ENCODE measurements at regions not wholly inside any gene's neighbourhood (a gene's known extent, or its start where the extent isn't known, plus 50 kb on each side); places are given as distances from the start of the nearest gene placed in this dataset.

GRCh38 chr9:11235061-11235460, 622.3 kb upstream of the PTPRD start:
- CTCF ChIA-PET = no interaction called here
- no peaks in the 10 kb centered on the region for H3K4me1 Mint-ChIP-seq
- H3K27ac Mint-ChIP-seq = no peak overlapping the region
- DNase-seq = no peak
- ATAC-seq = no peak
- no peak overlapping the region for H3K4me3 Mint-ChIP-seq
- H3K9me3 Mint-ChIP-seq (ENCODE audit: low read depth) = peaks cover 13% of the 10 kb centered on the region
- no peaks in the 10 kb centered on the region for H3K36me3 Mint-ChIP-seq
- no peaks in the 10 kb centered on the region for H3K27me3 Mint-ChIP-seq

DNA sequence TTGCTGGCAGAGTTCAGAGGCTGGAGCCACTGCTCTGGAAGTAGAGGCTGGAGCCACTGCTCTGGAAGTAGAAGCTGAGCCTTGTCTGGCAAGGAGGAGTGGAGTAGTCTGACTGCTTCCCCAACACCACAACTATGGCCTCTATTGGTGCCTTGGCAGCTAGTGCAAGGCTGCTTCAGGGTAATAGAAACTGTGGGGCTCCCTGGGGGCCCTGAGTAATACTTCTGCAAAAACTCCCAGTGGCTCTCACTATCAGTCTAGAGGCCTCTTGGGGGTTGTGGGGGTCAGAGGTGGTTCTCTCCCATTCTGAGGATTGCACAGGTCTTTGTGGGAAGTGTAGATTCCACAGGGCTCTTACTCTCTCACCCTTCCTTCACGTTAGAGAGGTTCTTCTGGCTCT, 629.0 kb upstream of the PTPRD start:
- Mint-ChIP-seq H3K4me1 (no peaks in the 10 kb centered on the region), H3K27ac (no peak overlapping the region), H3K9me3 (ENCODE audit: low read depth) (peaks cover 14% of the 10 kb centered on the region), H3K4me3 (no peak overlapping the region), H3K27me3 (no peaks in the 10 kb centered on the region), H3K36me3 (no peaks in the 10 kb centered on the region)
- DNase-seq = no peak
- CTCF ChIA-PET = no interaction called here
- ATAC-seq = no peak

GRCh38 chr9:11257992-11258391, 645.2 kb upstream of the PTPRD start:
- ATAC-seq (no peak), DNase-seq (no peak)
- Mint-ChIP-seq H3K27me3 (no peaks in the 10 kb centered on the region), H3K36me3 (no peaks in the 10 kb centered on the region), H3K27ac (no peak overlapping the region), H3K4me1 (no peaks in the 10 kb centered on the region), H3K4me3 (no peak overlapping the region), H3K9me3 (ENCODE audit: low read depth) (peaks cover 19% of the 10 kb centered on the region)
- CTCF ChIA-PET = no interaction called here

DNA sequence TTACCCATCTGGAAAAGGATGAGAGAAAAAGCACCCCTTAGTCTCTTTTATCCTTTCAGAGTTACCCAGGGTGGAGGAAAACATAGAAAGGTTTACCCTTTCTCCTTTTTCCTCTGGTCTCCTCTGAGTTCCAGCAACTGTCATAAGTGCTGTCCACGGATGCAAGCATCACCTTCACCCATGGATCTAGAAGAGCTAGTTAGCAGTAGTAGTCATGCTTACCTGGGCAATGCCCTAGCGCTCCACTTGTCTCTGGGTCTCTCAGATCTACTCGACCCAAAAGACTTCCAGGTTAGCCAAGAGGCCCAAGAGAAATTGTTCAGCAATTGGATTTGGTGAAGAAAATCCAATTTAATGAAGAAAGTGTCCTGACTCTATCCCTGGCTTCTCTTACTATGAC, 656.2 kb upstream of the PTPRD start:
- no peaks in the 10 kb centered on the region for H3K4me1 Mint-ChIP-seq

GRCh38 chr9:11275158-11275695, 662.4 kb upstream of the PTPRD start:
- no peaks in the 10 kb centered on the region for H3K4me1 Mint-ChIP-seq
- DNase-seq (no peak), ATAC-seq (no peak)
- H3K4me3 Mint-ChIP-seq = no peak overlapping the region
- peaks cover 6% of the 10 kb centered on the region for H3K9me3 Mint-ChIP-seq (ENCODE audit: low read depth)
- no peaks in the 10 kb centered on the region for H3K27me3 Mint-ChIP-seq
- H3K27ac Mint-ChIP-seq = no peak overlapping the region
- CTCF ChIA-PET = no interaction called here
- H3K36me3 Mint-ChIP-seq = no peaks in the 10 kb centered on the region

More for the DNA sequence above, 656.2 kb upstream of the PTPRD start:
- DNase-seq = no peak
- CTCF ChIA-PET = no interaction called here
- Mint-ChIP-seq H3K36me3 (no peaks in the 10 kb centered on the region), H3K27ac (no peak overlapping the region), H3K4me3 (no peak overlapping the region), H3K9me3 (ENCODE audit: low read depth) (peaks cover 7% of the 10 kb centered on the region), H3K27me3 (no peaks in the 10 kb centered on the region)
- ATAC-seq = no peak

DNA sequence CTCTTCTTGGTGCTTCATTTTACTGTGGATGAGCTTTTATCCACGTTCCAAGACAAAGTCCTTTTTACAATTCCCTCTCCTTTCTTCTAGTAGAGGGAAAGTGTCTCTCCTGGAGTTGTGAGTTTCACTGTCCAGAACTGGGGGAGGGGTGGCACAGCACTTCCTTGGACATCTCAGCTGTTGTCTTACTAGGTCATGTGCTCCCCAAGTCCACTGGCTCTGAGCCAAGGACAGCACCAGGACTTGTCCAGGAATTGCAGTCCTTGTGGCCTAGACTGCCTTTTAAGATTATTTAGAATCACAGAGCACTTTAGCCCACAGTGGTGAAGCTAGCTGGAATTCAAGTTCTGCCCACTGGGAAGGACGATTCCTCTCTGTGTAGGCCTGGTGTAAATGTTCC, 700.2 kb upstream of the PTPRD start:
- ATAC-seq (no peak), DNase-seq (no peak)
- Mint-ChIP-seq H3K27ac (no peak overlapping the region), H3K36me3 (no peaks in the 10 kb centered on the region), H3K4me1 (no peaks in the 10 kb centered on the region), H3K27me3 (no peaks in the 10 kb centered on the region), H3K4me3 (no peak overlapping the region), H3K9me3 (ENCODE audit: low read depth) (peaks cover 5% of the 10 kb centered on the region)
- CTCF ChIA-PET = no interaction called here

- DNase-seq = no peak
- CTCF ChIA-PET = no interaction called here
- Mint-ChIP-seq H3K4me1 (no peaks in the 10 kb centered on the region), H3K27ac (no peak overlapping the region), H3K4me3 (no peak overlapping the region), H3K36me3 (no peaks in the 10 kb centered on the region), H3K27me3 (no peaks in the 10 kb centered on the region), H3K9me3 (ENCODE audit: low read depth) (peaks cover 3% of the 10 kb centered on the region)
- ATAC-seq = no peak
Observed at GRCh38 chr9:11318946-11319345, 706.1 kb upstream of the PTPRD start.

GRCh38 chr9:11319538-11319937, 706.7 kb upstream of the PTPRD start:
- DNase-seq (no peak), ATAC-seq (no peak)
- Mint-ChIP-seq H3K9me3 (ENCODE audit: low read depth) (peaks cover 3% of the 10 kb centered on the region), H3K4me3 (no peak overlapping the region), H3K27me3 (no peaks in the 10 kb centered on the region), H3K36me3 (no peaks in the 10 kb centered on the region), H3K4me1 (no peaks in the 10 kb centered on the region), H3K27ac (no peak overlapping the region)
- CTCF ChIA-PET = no interaction called here

GRCh38 chr9:11320989-11321388, 708.2 kb upstream of the PTPRD start:
- no peaks in the 10 kb centered on the region for H3K36me3 Mint-ChIP-seq
- DNase-seq (no peak), ATAC-seq (no peak)
- no peaks in the 10 kb centered on the region for H3K9me3 Mint-ChIP-seq (ENCODE audit: low read depth)
- CTCF ChIA-PET = no interaction called here
- no peak overlapping the region for H3K4me3 Mint-ChIP-seq
- no peaks in the 10 kb centered on the region for H3K27me3 Mint-ChIP-seq
- no peaks in the 10 kb centered on the region for H3K4me1 Mint-ChIP-seq
- H3K27ac Mint-ChIP-seq = no peak overlapping the region

DNA sequence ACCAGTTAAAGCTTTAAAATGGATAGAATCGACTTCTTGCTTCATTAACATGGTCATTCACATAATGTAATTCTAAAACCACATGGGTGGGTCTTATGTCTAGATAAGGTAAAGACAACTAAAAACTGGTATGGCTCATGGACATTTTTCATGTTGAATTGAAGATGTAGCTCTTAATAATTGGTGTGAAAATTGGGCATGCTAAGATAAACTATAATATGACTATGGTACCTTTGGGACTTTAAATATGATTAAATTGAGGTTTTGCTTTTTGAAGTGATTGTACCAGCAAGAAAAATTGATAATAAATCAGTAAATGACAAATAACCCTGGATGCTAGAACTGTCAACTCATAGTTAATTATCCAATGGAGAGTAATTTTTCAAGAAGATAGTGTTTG, 710.7 kb upstream of the PTPRD start:
- CTCF ChIA-PET = no interaction called here
- no peak for DNase-seq
- H3K9me3 Mint-ChIP-seq (ENCODE audit: low read depth) = no peaks in the 10 kb centered on the region
- no peak overlapping the region for H3K4me3 Mint-ChIP-seq
- H3K27ac Mint-ChIP-seq = no peak overlapping the region
- H3K27me3 Mint-ChIP-seq = no peaks in the 10 kb centered on the region
- H3K4me1 Mint-ChIP-seq = no peaks in the 10 kb centered on the region
- no peak for ATAC-seq
- no peaks in the 10 kb centered on the region for H3K36me3 Mint-ChIP-seq

DNA sequence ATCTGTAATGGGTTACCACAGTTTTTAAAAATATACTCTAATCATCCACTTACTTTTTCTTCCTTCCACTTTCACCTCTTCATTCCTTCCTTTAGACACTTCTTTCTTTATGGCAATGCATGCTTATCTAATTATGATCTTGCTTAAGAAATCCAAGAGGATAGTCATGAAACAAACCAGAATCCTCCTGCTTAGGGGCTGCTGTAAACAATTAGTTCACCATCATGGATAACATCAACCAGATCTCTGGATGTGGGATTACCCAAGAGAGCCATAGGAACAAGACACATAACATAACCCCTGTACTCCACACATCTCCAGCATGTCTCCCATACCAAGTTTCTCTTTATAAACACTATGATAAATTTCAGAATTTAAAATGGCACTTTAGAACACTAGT, 713.4 kb upstream of the PTPRD start:
- H3K27ac Mint-ChIP-seq = no peak overlapping the region
- CTCF ChIA-PET = no interaction called here

GRCh38 chr9:11328326-11328725, 715.5 kb upstream of the PTPRD start:
- no peaks in the 10 kb centered on the region for H3K27me3 Mint-ChIP-seq
- ATAC-seq (no peak), DNase-seq (no peak)
- H3K9me3 Mint-ChIP-seq (ENCODE audit: low read depth) = no peaks in the 10 kb centered on the region
- no peaks in the 10 kb centered on the region for H3K4me1 Mint-ChIP-seq
- no peak overlapping the region for H3K4me3 Mint-ChIP-seq
- CTCF ChIA-PET = no interaction called here
- no peak overlapping the region for H3K27ac Mint-ChIP-seq
- H3K36me3 Mint-ChIP-seq = no peaks in the 10 kb centered on the region

More for the DNA sequence above, 713.4 kb upstream of the PTPRD start:
- Mint-ChIP-seq H3K36me3 (no peaks in the 10 kb centered on the region), H3K9me3 (ENCODE audit: low read depth) (no peaks in the 10 kb centered on the region), H3K4me1 (no peaks in the 10 kb centered on the region), H3K27me3 (no peaks in the 10 kb centered on the region), H3K4me3 (no peak overlapping the region)
- no peak for ATAC-seq
- no peak for DNase-seq

GRCh38 chr9:11335011-11335410, 722.2 kb upstream of the PTPRD start:
- H3K36me3 Mint-ChIP-seq = no peaks in the 10 kb centered on the region
- CTCF ChIA-PET = no interaction called here
- no peak overlapping the region for H3K4me3 Mint-ChIP-seq
- DNase-seq = no peak
- H3K27me3 Mint-ChIP-seq = no peaks in the 10 kb centered on the region
- ATAC-seq = no peak
- no peaks in the 10 kb centered on the region for H3K4me1 Mint-ChIP-seq
- H3K27ac Mint-ChIP-seq = no peak overlapping the region
- H3K9me3 Mint-ChIP-seq (ENCODE audit: low read depth) = peaks cover 4% of the 10 kb centered on the region

DNA sequence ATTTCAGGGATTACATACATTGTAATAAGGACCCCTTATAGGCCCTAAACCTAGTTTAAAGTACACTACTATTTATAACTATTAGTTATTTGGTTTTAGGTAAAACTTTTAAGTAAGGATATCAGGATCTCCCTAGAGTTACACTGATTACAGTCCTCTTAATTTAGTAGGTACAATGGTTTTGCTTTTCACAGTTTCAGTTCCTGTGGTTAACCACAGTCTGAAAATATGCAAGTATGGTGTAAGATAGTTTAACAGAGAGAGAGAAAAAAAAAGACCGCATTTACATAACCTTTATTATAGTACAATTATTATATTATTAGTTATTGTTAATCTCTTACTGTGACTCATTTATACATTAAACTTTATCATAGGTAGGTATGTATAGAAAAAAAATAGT, 725.3 kb upstream of the PTPRD start:
- Mint-ChIP-seq H3K27me3 (no peaks in the 10 kb centered on the region), H3K9me3 (ENCODE audit: low read depth) (peaks cover 4% of the 10 kb centered on the region), H3K36me3 (no peaks in the 10 kb centered on the region), H3K27ac (no peak overlapping the region), H3K4me3 (no peak overlapping the region), H3K4me1 (no peaks in the 10 kb centered on the region)
- ATAC-seq (no peak), DNase-seq (no peak)
- CTCF ChIA-PET = no interaction called here

DNA sequence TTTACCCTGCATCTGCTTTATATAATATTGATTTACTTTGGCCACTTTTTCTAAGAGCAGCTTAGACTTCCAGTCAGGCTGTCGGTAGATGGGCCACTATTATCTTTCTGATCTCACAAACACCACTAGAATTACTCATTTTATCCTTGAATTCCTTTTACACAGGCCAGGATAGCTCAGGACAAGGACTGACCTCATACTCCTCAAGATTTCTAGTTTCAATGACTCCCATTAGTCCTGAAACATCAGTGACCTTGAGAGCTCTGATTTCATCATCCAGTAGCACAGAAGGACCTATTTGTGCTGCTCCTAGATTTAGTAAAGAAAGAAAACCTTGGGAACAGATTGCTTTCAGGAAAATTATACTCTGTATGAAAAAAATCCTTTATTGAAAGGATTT, 727.9 kb upstream of the PTPRD start:
- H3K27ac Mint-ChIP-seq = no peak overlapping the region
- CTCF ChIA-PET = no interaction called here
- no peak overlapping the region for H3K4me3 Mint-ChIP-seq
- no peaks in the 10 kb centered on the region for H3K4me1 Mint-ChIP-seq
- ATAC-seq (no peak), DNase-seq (no peak)
- H3K36me3 Mint-ChIP-seq = no peaks in the 10 kb centered on the region
- peaks cover 2% of the 10 kb centered on the region for H3K9me3 Mint-ChIP-seq (ENCODE audit: low read depth)
- H3K27me3 Mint-ChIP-seq = no peaks in the 10 kb centered on the region

All from activated CD8-positive, alpha-beta memory T cell treated with anti-CD3 and anti-CD28 coated beads, Interleukin-2, amount 10 ng/mL, durations not matched to agents 7 days and 5 days (primary cell).